ENCODE measurements at regions not wholly inside any gene's neighbourhood (a gene's known extent, or its start where the extent isn't known, plus 50 kb on each side); places are given as distances from the start of the nearest gene placed in this dataset.

- TF ChIP-seq POLR2A (IDR thresholded peaks at IDR 0.05) = no peak
- TF ChIP-seq CTCF (IDR thresholded peaks at IDR 0.05 in 8 of 11, conservative IDR thresholded peaks at IDR 0.05 in 3 of 11) = no peak
- TF ChIP-seq POLR2AphosphoS5 (IDR thresholded peaks at IDR 0.05) = no peak
Observed at GRCh38 chr2:180542511-180542910, 437.9 kb upstream of the UBE2E3 start.

All from spleen (tissue), 7 donors.